ENCODE measurements at regions not wholly inside any gene's neighbourhood (a gene's known extent, or its start where the extent isn't known, plus 50 kb on each side); places are given as distances from the start of the nearest gene placed in this dataset.

- no peak for TF ChIP-seq CTCF (IDR thresholded peaks at IDR 0.05; ENCODE audit: low read length)
- no peak for TF ChIP-seq EZH2 (optimal IDR thresholded peaks at IDR 0.05; ENCODE audit: low read depth, low read length)
Measured at GRCh38 chr22:49035818-49036457, 791.7 kb downstream of the BRD1 start.

All from MM.1S (cell line).